Bronchial epithelial cell (primary cell): ENCODE measurements at regions not wholly inside any gene's neighbourhood (a gene's known extent, or its start where the extent isn't known, plus 50 kb on each side); places are given as distances from the start of the nearest gene placed in this dataset.

Source experiments
- DNase-seq: peaks from one replicate; pipeline ENCODE4 v3.0.0-alpha.2; 2010; ENCODE audit warnings: low read depth
- FAIRE-seq: peaks from 2 replicates; lab custom pipeline; 2011; peaks lifted over from hg19 to GRCh38; lab: Jason Lieb, UNC
- H3K27me3 ChIP-seq: 2 replicates; pipeline ENCODE4 v1.5.1; 2011; ENCODE audit warnings: low read length; ENCODE audit not compliant: control insufficient read depth, insufficient read depth
- H3K36me3 ChIP-seq: 2 replicates; pipeline ENCODE4 v1.5.1; 2011; ENCODE audit warnings: low read length; ENCODE audit not compliant: control insufficient read depth, insufficient read depth
- H3K4me3 ChIP-seq: 2 replicates; pipeline ENCODE4 v1.5.1; 2011; ENCODE audit warnings: mild to moderate bottlenecking, low read depth, low read length, control low read depth
- TF ChIP-seq, protein P1 (sequence below): IDR thresholded peaks from 2 replicates; pipeline ENCODE4 v1.5.1; 2011; ENCODE audit warnings: mild to moderate bottlenecking, moderate library complexity, low read length, control low read depth, inconsistent platforms; ENCODE audit not compliant: insufficient read depth, severe bottlenecking

DNA sequence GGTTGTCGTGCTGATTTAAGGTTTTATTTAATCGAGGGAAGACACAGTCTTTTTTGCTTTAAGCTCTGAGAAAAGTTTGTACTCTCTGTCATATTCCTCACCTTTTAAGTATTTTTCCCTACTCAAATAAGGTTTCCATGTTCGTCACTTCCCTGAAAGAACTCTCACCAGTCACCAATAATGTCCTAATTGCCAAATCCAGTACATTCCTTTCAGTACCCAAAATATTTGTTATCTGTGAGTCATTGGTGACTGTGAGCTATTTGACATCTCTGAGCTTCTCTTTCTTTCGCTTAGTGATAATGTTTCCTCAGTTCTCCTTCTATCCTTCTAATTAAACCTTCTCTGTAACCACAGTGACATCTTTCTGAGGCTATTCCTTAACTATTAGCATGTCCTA is 874.2 kb upstream of the ADGRL2 start:
- FAIRE-seq (no peak), DNase-seq (no peak)
- Histone ChIP-seq H3K27me3 (no peaks in the 10 kb centered on the region), H3K36me3 (no peaks in the 10 kb centered on the region), H3K4me3 (no peak overlapping the region)
- TF ChIP-seq, protein P1, sequence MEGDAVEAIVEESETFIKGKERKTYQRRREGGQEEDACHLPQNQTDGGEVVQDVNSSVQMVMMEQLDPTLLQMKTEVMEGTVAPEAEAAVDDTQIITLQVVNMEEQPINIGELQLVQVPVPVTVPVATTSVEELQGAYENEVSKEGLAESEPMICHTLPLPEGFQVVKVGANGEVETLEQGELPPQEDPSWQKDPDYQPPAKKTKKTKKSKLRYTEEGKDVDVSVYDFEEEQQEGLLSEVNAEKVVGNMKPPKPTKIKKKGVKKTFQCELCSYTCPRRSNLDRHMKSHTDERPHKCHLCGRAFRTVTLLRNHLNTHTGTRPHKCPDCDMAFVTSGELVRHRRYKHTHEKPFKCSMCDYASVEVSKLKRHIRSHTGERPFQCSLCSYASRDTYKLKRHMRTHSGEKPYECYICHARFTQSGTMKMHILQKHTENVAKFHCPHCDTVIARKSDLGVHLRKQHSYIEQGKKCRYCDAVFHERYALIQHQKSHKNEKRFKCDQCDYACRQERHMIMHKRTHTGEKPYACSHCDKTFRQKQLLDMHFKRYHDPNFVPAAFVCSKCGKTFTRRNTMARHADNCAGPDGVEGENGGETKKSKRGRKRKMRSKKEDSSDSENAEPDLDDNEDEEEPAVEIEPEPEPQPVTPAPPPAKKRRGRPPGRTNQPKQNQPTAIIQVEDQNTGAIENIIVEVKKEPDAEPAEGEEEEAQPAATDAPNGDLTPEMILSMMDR, result no peak

DNA sequence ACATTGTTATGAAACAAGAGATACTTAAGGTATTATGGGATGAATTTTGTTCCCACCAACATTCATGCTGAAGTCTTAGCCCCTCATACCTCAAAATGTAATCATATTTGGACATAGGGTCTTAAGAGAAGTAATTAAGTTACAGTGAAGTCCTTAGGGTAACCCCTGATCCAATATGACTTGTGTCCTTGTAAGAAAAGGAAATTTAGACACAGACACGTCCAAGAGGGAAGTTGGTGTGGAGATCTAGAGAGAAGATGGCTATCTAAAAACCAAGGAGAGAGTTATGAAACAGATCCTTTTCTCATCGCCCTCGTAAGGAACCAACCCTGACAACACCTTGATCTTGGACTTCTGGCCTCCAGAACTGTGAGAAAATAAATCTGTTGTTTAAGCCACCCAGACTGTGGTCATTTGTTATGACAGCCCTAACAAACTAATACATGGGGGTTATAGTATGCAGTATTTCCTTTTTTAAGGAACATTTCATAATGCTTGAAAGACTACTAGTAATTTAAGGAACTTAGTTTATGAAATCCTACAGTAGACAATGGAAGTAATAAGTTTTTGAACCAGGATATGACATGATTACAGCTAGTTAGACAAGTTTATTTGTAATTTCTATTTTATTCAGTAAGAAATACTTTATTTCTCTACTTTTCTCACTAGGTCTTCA is 875.5 kb upstream of the ADGRL2 start:
- no peak for FAIRE-seq
- no peaks in the 10 kb centered on the region for H3K27me3 ChIP-seq

DNA sequence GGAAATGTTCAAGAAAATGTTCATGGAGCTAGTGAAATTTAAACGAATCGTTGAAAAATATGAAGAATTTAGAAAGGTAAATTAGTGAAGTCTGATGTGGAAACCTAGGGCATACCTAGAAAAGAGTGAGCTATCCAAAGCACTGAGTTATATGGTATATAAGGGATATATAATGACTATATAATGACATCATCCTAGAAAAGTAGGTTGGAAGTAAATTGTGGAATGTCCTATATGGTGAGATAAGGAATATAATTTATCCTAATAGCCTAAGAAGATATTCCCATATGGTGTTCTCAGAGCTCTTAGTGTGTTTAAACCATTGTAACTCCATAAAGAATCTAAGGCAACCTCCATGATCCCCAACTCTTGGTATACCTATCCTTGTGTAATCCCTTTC is 876.4 kb upstream of the ADGRL2 start:
- Histone ChIP-seq H3K4me3 (no peak overlapping the region), H3K36me3 (no peaks in the 10 kb centered on the region), H3K27me3 (no peaks in the 10 kb centered on the region)
- DNase-seq, result no peak
- no peak for FAIRE-seq
- TF ChIP-seq, protein P1, result no peak

More for the DNA sequence above, 875.5 kb upstream of the ADGRL2 start:
- H3K4me3 ChIP-seq, result no peak overlapping the region
- H3K36me3 ChIP-seq, result no peaks in the 10 kb centered on the region
- no peak for DNase-seq
- TF ChIP-seq, protein P1, result no peak

DNA sequence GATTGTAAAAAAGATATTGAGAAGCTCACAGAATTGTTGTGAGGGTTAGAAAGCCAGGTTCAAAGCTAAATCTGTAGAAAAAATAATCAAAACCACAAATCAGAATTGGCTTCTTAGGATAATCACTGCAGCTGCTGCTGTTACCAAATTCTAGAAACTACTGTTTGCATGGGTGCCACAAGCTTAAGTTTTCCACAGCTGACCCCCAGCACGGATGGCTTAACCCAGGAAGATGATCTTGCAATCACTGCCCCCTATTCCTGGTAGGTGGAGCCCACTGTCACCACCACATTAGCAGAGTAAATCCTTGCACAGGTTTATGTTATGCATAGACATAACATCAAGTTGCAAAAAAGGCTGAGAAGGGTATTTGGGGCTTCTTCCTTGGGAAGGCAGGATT is 877.8 kb upstream of the ADGRL2 start:
- TF ChIP-seq, protein P1, result no peak
- no peak overlapping the region for H3K4me3 ChIP-seq
- no peaks in the 10 kb centered on the region for H3K27me3 ChIP-seq
- H3K36me3 ChIP-seq, result no peaks in the 10 kb centered on the region
- DNase-seq (no peak), FAIRE-seq (no peak)

DNA sequence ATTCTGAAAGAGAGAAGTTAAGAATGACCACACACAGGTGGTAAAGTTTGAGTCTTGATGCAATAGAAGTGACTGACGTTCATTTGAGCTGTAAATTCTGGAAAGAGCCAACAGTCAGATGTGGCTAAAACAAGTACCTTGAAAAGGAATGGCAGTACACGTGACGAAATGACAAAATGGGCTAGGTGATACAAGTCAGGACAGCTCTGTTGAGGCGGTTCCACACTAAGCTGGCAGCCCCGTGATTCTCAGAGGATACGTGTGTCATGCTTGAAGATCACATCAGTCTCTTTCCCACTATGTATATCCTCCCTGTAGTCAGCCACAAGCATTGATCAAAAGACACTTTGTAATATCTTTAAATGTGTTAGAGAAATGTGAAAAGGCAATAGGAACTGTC is 881.3 kb upstream of the ADGRL2 start:
- H3K36me3 ChIP-seq, result no peaks in the 10 kb centered on the region
- TF ChIP-seq, protein P1, result no peak
- DNase-seq (no peak), FAIRE-seq (no peak)
- no peak overlapping the region for H3K4me3 ChIP-seq
- H3K27me3 ChIP-seq, result no peaks in the 10 kb centered on the region

DNA sequence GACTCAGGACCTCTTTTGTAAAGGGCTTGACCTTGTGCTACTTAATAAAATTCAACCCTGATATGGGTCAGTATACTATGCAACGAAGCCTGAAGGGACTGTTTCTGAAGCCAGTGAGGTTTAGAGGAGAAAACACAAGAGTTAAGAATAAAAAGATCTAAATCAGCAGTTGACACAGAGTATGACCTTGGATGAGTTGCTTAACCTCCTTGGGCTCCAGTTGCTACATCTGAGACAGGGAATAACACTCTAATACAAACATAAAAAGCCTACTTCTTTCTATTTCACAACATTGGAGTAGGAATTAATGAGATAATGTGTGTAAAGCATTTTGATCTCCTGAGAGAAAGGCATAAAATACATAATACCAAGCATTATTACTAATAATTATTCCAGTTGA is 882.4 kb upstream of the ADGRL2 start:
- DNase-seq, result no peak
- Histone ChIP-seq H3K36me3 (no peaks in the 10 kb centered on the region), H3K27me3 (no peaks in the 10 kb centered on the region), H3K4me3 (no peak overlapping the region)
- no peak for FAIRE-seq
- TF ChIP-seq, protein P1, result no peak
